H9 (cell line): ENCODE measurements at regions not wholly inside any gene's neighbourhood (a gene's known extent, or its start where the extent isn't known, plus 50 kb on each side); places are given as distances from the start of the nearest gene placed in this dataset.

Experiments used
- DNase-seq: peaks from one replicate; pipeline ENCODE4 v3.0.0-alpha.2; 2017
- H2AFZ ChIP-seq: one replicate; pipeline ENCODE4 v1.6.1; 2013; ENCODE audit warnings: mild to moderate bottlenecking, low read length, control low read depth, moderate library complexity
- H2AK5ac ChIP-seq: 2 replicates; pipeline ENCODE4 v1.6.1; 2013; ENCODE audit warnings: low read length, control low read depth, mixed read lengths; ENCODE audit not compliant: insufficient read length
- H2BK120ac ChIP-seq: one replicate; pipeline ENCODE4 v1.6.1; 2013; ENCODE audit warnings: low read depth, mild to moderate bottlenecking, low read length, control low read depth, inconsistent platforms; ENCODE audit not compliant: poor library complexity, severe bottlenecking
- H2BK12ac ChIP-seq: 2 replicates; pipeline ENCODE4 v1.6.1; 2013; ENCODE audit warnings: low read length, control low read depth, mixed read lengths, low read depth; ENCODE audit not compliant: insufficient read length
- H2BK15ac ChIP-seq: 2 replicates; pipeline ENCODE4 v1.6.1; 2013; ENCODE audit warnings: low read depth, low read length, control low read depth
- H2BK20ac ChIP-seq: one replicate; pipeline ENCODE4 v1.6.1; 2013; ENCODE audit warnings: low read depth, mild to moderate bottlenecking, low read length, control low read depth, inconsistent platforms; ENCODE audit not compliant: poor library complexity, severe bottlenecking
- H2BK5ac ChIP-seq: 2 replicates; pipeline ENCODE4 v1.6.1; 2013; ENCODE audit warnings: low read length, control low read depth, mixed read lengths; ENCODE audit not compliant: insufficient read length
- H3K14ac ChIP-seq: 2 replicates; pipeline ENCODE4 v1.6.1; 2013; ENCODE audit warnings: low read length, control low read depth; ENCODE audit not compliant: insufficient read depth
- H3K18ac ChIP-seq: 2 replicates; pipeline ENCODE4 v1.6.1; 2013; ENCODE audit warnings: low read depth, mild to moderate bottlenecking, mixed read lengths, low read length, control low read depth; ENCODE audit not compliant: insufficient read length
- H3K23ac ChIP-seq: 2 replicates; pipeline ENCODE4 v1.6.1; 2013; ENCODE audit warnings: low read length, control low read depth, mixed read lengths, low read depth; ENCODE audit not compliant: insufficient read length
- H3K23me2 ChIP-seq: 2 replicates; pipeline ENCODE4 v1.6.1; 2013; ENCODE audit warnings: low read depth, mild to moderate bottlenecking, mixed read lengths, low read length, control low read depth; ENCODE audit not compliant: insufficient read length, poor library complexity, severe bottlenecking
- H3K27ac ChIP-seq: 2 replicates; pipeline ENCODE4 v1.5.1; 2013; ENCODE audit warnings: low read length, control low read depth, mixed read lengths, low read depth; ENCODE audit not compliant: insufficient read length
- H3K27me3 ChIP-seq: 2 replicates; pipeline ENCODE4 v1.6.1; 2013; ENCODE audit warnings: low read length, control low read depth, inconsistent platforms; ENCODE audit not compliant: insufficient read depth
- H3K4ac ChIP-seq: 2 replicates; pipeline ENCODE4 v1.6.1; 2013; ENCODE audit warnings: low read depth, mild to moderate bottlenecking, control low read depth, inconsistent platforms, low read length, moderate library complexity
- H3K4me1 ChIP-seq: 2 replicates; pipeline ENCODE4 v1.6.1; 2013; ENCODE audit warnings: low read length, control low read depth, inconsistent platforms; ENCODE audit not compliant: insufficient read depth
- H3K4me2 ChIP-seq: 2 replicates; pipeline ENCODE4 v1.6.1; 2013; ENCODE audit warnings: low read length, control low read depth, mixed read lengths; ENCODE audit not compliant: insufficient read length, insufficient read depth
- H3K56ac ChIP-seq: 2 replicates; pipeline ENCODE4 v1.6.1; 2013; ENCODE audit warnings: low read depth, mild to moderate bottlenecking, mixed read lengths, low read length, control low read depth; ENCODE audit not compliant: insufficient read length
- H3K79me1 ChIP-seq: 2 replicates; pipeline ENCODE4 v1.6.1; 2013; ENCODE audit warnings: low read depth, mild to moderate bottlenecking, moderate library complexity, low read length, control low read depth, inconsistent platforms; ENCODE audit not compliant: insufficient read depth, poor library complexity, severe bottlenecking
- H3K79me2 ChIP-seq: 2 replicates; pipeline ENCODE4 v1.6.1; 2013; ENCODE audit warnings: low read length, control low read depth, inconsistent platforms; ENCODE audit not compliant: insufficient read depth
- H3K9ac ChIP-seq: 2 replicates; pipeline ENCODE4 v1.6.1; 2013; ENCODE audit warnings: low read length, control low read depth, mixed read lengths; ENCODE audit not compliant: insufficient read length; ENCODE audit errors: extremely low read depth
- H3K9me3 ChIP-seq: one replicate; pipeline ENCODE4 v1.6.1; 2013; ENCODE audit warnings: low read depth, low read length, inconsistent platforms; ENCODE audit not compliant: control insufficient read depth
- H3T11ph ChIP-seq: one replicate; pipeline ENCODE4 v1.6.1; 2013; ENCODE audit warnings: mild to moderate bottlenecking, low read length, control low read depth, inconsistent platforms
- H4K20me1 ChIP-seq: one replicate; pipeline ENCODE4 v1.6.1; 2013; ENCODE audit not compliant: control insufficient read depth, insufficient read length, insufficient read depth
- H4K5ac ChIP-seq: 2 replicates; pipeline ENCODE4 v1.6.1; 2013; ENCODE audit warnings: low read depth, mild to moderate bottlenecking, mixed read lengths, low read length, control low read depth; ENCODE audit not compliant: insufficient read length
- H4K8ac ChIP-seq: replicated peaks from 2 replicates; pipeline ENCODE4 v1.6.1; 2013; ENCODE audit warnings: low read length, control low read depth, mixed read lengths, low read depth; ENCODE audit not compliant: insufficient read length
- H4K91ac ChIP-seq: 2 replicates; pipeline ENCODE4 v1.6.1; 2013; ENCODE audit warnings: low read depth, mild to moderate bottlenecking, moderate library complexity, mixed read lengths, low read length, control low read depth; ENCODE audit not compliant: insufficient read length
- H3K27ac Mint-ChIP-seq, 3 experiments: 2 replicates in 2 of 3; 3 replicates in 1 of 3; pipeline ENCODE4 v1.8.0; 2020 to 2021; ENCODE audit warnings: mixed read lengths in 3 of 3, mild to moderate bottlenecking in 1 of 3, moderate library complexity in 1 of 3
- H3K27me3 Mint-ChIP-seq: 2 replicates; pipeline ENCODE4 v1.8.0; 2021; ENCODE audit warnings: low read depth, mild to moderate bottlenecking, moderate library complexity, mixed read lengths
- H3K36me3 Mint-ChIP-seq, 3 experiments: 2 replicates in 2 of 3; 3 replicates in 1 of 3; pipeline ENCODE4 v1.8.0; 2020 to 2021; ENCODE audit warnings: low read depth in 3 of 3, mixed read lengths in 3 of 3; ENCODE audit not compliant: insufficient read depth in 1 of 3
- H3K4me1 Mint-ChIP-seq, 2 experiments: 2 replicates each; pipeline ENCODE4 v1.8.0; 2020; ENCODE audit warnings: mixed read lengths in 2 of 2
- H3K4me3 Mint-ChIP-seq, 2 experiments: 2 replicates in 1 of 2; 3 replicates in 1 of 2; pipeline ENCODE4 v1.8.0; 2020 to 2021; ENCODE audit warnings: mild to moderate bottlenecking in 2 of 2, mixed read lengths in 2 of 2, moderate library complexity in 1 of 2
- H3K9me3 Mint-ChIP-seq, 2 experiments: 2 replicates in 1 of 2; 3 replicates in 1 of 2; pipeline ENCODE4 v1.8.0; 2020; ENCODE audit warnings: mild to moderate bottlenecking in 2 of 2, mixed read lengths in 2 of 2, moderate library complexity in 1 of 2
- CTCF ChIP-seq: fragments of 200-600 bp; sonication (generic); conservative IDR thresholded peaks from 3 replicates; pipeline ENCODE4 v1.8.0; 2021; ENCODE audit warnings: antibody characterized with exemption, mild to moderate bottlenecking

GRCh38 chr2:75288760-75289159 is 89.4 kb upstream of the TACR1 start:
- Histone ChIP-seq H3K9me3 (no peaks in the 10 kb centered on the region), H4K8ac (no peak overlapping the region), H2BK20ac (no peak overlapping the region), H2AFZ (no peak overlapping the region), H4K20me1 (no peaks in the 10 kb centered on the region), H3K23ac (no peak overlapping the region), H3K4me1 (no peaks in the 10 kb centered on the region), H3K23me2 (no peaks in the 10 kb centered on the region), H3K4me2 (no peak overlapping the region), H3T11ph (no peak overlapping the region), H3K9ac (no peak overlapping the region), H2BK12ac (no peak overlapping the region), H2BK5ac (no peak overlapping the region), H3K27ac (no peak overlapping the region), H4K91ac (no peak overlapping the region), H2BK120ac (no peak overlapping the region), H4K5ac (no peak overlapping the region), H3K79me1 (no peaks in the 10 kb centered on the region), H3K79me2 (no peaks in the 10 kb centered on the region), H3K14ac (no peak overlapping the region), H2BK15ac (no peak overlapping the region), H3K56ac (no peak overlapping the region), H3K18ac (no peak overlapping the region), H3K4ac (no peak overlapping the region), H3K27me3 (peaks cover 2% of the 10 kb centered on the region; the same call in 1 of the 2 replicates), H2AK5ac (no peak overlapping the region)
- Mint-ChIP-seq H3K27ac (no peak overlapping the region), H3K4me3 (no peak overlapping the region), H3K27me3 (no peaks in the 10 kb centered on the region; the same call in 1 of the 2 replicates), H3K4me1 (peaks cover 2 to 11% of the 10 kb centered on the region in 2 experiments), H3K36me3 (no peaks in the 10 kb centered on the region), H3K9me3 (no peaks in the 10 kb centered on the region)
- DNase-seq, result no peak
- no peak for TF ChIP-seq CTCF
